ENCODE measurements at regions not wholly inside any gene's neighbourhood (a gene's known extent, or its start where the extent isn't known, plus 50 kb on each side); places are given as distances from the start of the nearest gene placed in this dataset.

- Histone ChIP-seq H3K23ac (ENCODE audit: insufficient read length, low read depth, low read length) (no peak overlapping the region), H3K14ac (ENCODE audit: insufficient read depth, low read length) (no peak overlapping the region), H3K56ac (ENCODE audit: insufficient read length, low read depth, low read length) (no peak overlapping the region), H3K23me2 (ENCODE audit: insufficient read length, low read depth, low read length, poor library complexity, severe bottlenecking) (no peaks in the 10 kb centered on the region), H4K91ac (ENCODE audit: insufficient read length, low read depth, low read length) (no peak overlapping the region), H2BK12ac (ENCODE audit: insufficient read length, low read depth, low read length) (no peak overlapping the region), H2BK15ac (ENCODE audit: low read depth, low read length) (no peak overlapping the region), H3K79me2 (ENCODE audit: insufficient read depth, low read length) (no peaks in the 10 kb centered on the region), H3K4ac (ENCODE audit: low read depth, low read length) (no peak overlapping the region), H3K4me1 (ENCODE audit: insufficient read depth, low read length) (no peaks in the 10 kb centered on the region; the same call in 1 of the 2 replicates), H3K27ac (ENCODE audit: insufficient read length, low read depth, low read length) (no peak overlapping the region), H2BK20ac (ENCODE audit: low read depth, low read length, poor library complexity, severe bottlenecking) (no peak overlapping the region), H2BK120ac (ENCODE audit: low read depth, low read length, poor library complexity, severe bottlenecking) (no peak overlapping the region), H4K20me1 (ENCODE audit: control insufficient read depth, insufficient read depth, insufficient read length) (no peaks in the 10 kb centered on the region), H3K9ac (ENCODE audit: extremely low read depth, insufficient read length, low read length) (no peak overlapping the region), H3K18ac (ENCODE audit: insufficient read length, low read depth, low read length) (no peak overlapping the region), H3T11ph (ENCODE audit: low read length) (no peak overlapping the region), H4K5ac (ENCODE audit: insufficient read length, low read depth, low read length) (no peak overlapping the region), H3K9me3 (ENCODE audit: control insufficient read depth, low read depth, low read length) (no peaks in the 10 kb centered on the region), H2BK5ac (ENCODE audit: insufficient read length, low read length) (no peak overlapping the region), H3K27me3 (ENCODE audit: insufficient read depth, low read length) (no peaks in the 10 kb centered on the region), H2AFZ (ENCODE audit: low read length) (no peak overlapping the region), H3K79me1 (ENCODE audit: insufficient read depth, low read depth, low read length, poor library complexity, severe bottlenecking) (no peaks in the 10 kb centered on the region), H4K8ac (replicated peaks; ENCODE audit: insufficient read length, low read depth, low read length) (no peak overlapping the region), H2AK5ac (ENCODE audit: insufficient read length, low read length) (no peak overlapping the region), H3K4me2 (ENCODE audit: insufficient read depth, insufficient read length, low read length) (no peak overlapping the region)
- Mint-ChIP-seq H3K36me3 (ENCODE audit: insufficient read depth in 1 of 3, low read depth in 3 of 3) (peaks cover 0 to 5% (median 0%) of the 10 kb centered on the region in 3 experiments; a peak in 2 of 7 replicates), H3K4me3 (no peak overlapping the region), H3K27me3 (ENCODE audit: low read depth) (peaks cover 3% of the 10 kb centered on the region), H3K9me3 (peaks cover 6 to 11% of the 10 kb centered on the region in 2 experiments; a peak in 4 of 5 replicates), H3K27ac (no peak overlapping the region), H3K4me1 (peaks cover 12 to 20% of the 10 kb centered on the region in 2 experiments)
- TF ChIP-seq CTCF (conservative IDR thresholded peaks at IDR 0.05): no peak
- DNase-seq: no peak
- no CpG with 5 or more reads among the region's 3 CpGs for WGBS (ENCODE audit: extremely low coverage, insufficient read length, low lambda C conversion rate)
Observed at GRCh38 chr10:2990764-2991163, 76.6 kb upstream of the PFKP start.
